Effector memory CD8-positive, alpha-beta T cell (primary cell): ENCODE measurements at regions not wholly inside any gene's neighbourhood (a gene's known extent, or its start where the extent isn't known, plus 50 kb on each side); places are given as distances from the start of the nearest gene placed in this dataset.
"Not testable (repeated sequence)": the region's sequence is repeated elsewhere in the genome, so short reads cannot be mapped to it uniquely, and the experiment has no call there.

ENCODE experiments used
- ATAC-seq: fragments of 150-1000 bp; cut with Tn5 transposase; replicated peaks from 2 replicates; pipeline ENCODE4 v1.10.0; 2021; ENCODE audit warnings: mild to moderate bottlenecking, moderate library complexity
- DNase-seq, 3 experiments: peaks; one replicate each; pipeline ENCODE4 v3.0.0; 2021
- H3K27ac Mint-ChIP-seq, 2 donors: one replicate each; pipeline ENCODE4 v1.8.0; 2022; ENCODE audit warnings: mild to moderate bottlenecking in 2 of 2, mixed read lengths in 2 of 2, moderate library complexity in 2 of 2
- H3K27me3 Mint-ChIP-seq, 2 donors: one replicate each; pipeline ENCODE4 v1.8.0; 2022; ENCODE audit warnings: mixed read lengths in 2 of 2
- H3K36me3 Mint-ChIP-seq: one replicate; pipeline ENCODE4 v1.8.0; 2022; ENCODE audit warnings: mild to moderate bottlenecking, moderate library complexity, mixed read lengths; ENCODE audit not compliant: insufficient read depth
- H3K4me1 Mint-ChIP-seq, 2 donors: one replicate each; pipeline ENCODE4 v1.8.0; 2022; ENCODE audit warnings: low read depth in 2 of 2, mixed read lengths in 2 of 2
- H3K4me3 Mint-ChIP-seq, 2 donors: one replicate each; pipeline ENCODE4 v1.8.0; 2022; ENCODE audit warnings: mild to moderate bottlenecking in 2 of 2, mixed read lengths in 2 of 2, moderate library complexity in 2 of 2
- H3K9me3 Mint-ChIP-seq, 2 donors: one replicate each; pipeline ENCODE4 v1.8.0; 2022; ENCODE audit warnings: mixed read lengths in 2 of 2

- no peaks in the 10 kb centered on the region for H3K4me1 Mint-ChIP-seq
- H3K9me3 Mint-ChIP-seq = peaks cover 36 to 95% of the 10 kb centered on the region in 2 donors
Observed at GRCh38 chr12:34300376-34301250, 278.3 kb downstream of the ALG10 start.

GRCh38 chr12:34301251-34302130 lies 279.2 kb downstream of the ALG10 start:
- H3K27ac Mint-ChIP-seq = no peak overlapping the region
- H3K27me3 Mint-ChIP-seq = no peaks in the 10 kb centered on the region
- peaks cover 41 to 95% of the 10 kb centered on the region in 2 donors for H3K9me3 Mint-ChIP-seq
- H3K4me1 Mint-ChIP-seq = no peaks in the 10 kb centered on the region
- DNase-seq (no peak), ATAC-seq (no peak)
- H3K4me3 Mint-ChIP-seq = no peak overlapping the region
- no peaks in the 10 kb centered on the region for H3K36me3 Mint-ChIP-seq

More at GRCh38 chr12:34300376-34301250, 278.3 kb downstream of the ALG10 start:
- Mint-ChIP-seq H3K36me3 (no peaks in the 10 kb centered on the region), H3K4me3 (no peak overlapping the region), H3K27me3 (peaks cover 0 to 2% of the 10 kb centered on the region in 2 donors), H3K27ac (no peak overlapping the region)
- DNase-seq (no peak), ATAC-seq (no peak)

DNA sequence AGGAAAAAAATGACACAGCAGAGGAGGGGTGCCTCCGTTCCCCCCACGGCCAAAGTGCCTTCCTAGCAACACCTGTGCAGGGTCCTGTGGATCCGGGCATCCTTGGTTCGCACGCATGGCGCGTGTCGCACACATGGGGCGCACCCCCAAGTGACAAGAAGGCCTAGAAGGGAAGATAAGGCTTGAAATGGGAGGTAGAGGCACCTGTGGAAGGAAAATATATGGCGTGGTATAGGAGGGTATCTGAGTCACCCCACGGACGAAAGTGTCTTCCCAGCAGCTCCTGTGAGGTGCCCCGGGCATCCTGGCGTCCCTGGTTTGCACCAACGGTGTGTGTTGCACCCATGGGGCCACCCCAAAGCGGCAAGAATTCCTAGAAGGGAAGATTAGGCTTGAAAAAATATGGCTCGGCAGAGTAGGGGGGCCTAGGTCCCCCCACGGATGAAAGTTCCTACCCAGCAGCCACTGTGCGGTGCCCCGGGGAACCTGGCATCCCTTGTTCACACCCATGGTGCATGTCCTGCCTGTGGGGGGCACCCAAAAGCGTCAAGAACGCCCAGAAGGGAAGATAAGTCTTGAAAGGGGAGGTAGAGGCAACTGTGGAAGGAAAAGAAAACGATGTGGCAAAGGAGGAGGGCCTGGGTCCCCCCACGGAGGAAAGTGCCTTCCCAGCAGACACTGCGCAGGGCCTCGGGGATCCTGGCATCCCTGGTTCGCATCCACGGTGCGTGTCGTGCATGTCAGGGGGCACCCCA lies 280.0 kb downstream of the ALG10 start:
- ATAC-seq = no peak
- no peak for DNase-seq
- Mint-ChIP-seq H3K4me3 (no peak overlapping the region), H3K27ac (no peak overlapping the region), H3K27me3 (no peaks in the 10 kb centered on the region), H3K4me1 (no peaks in the 10 kb centered on the region), H3K36me3 (no peaks in the 10 kb centered on the region), H3K9me3 (peaks cover 42 to 96% of the 10 kb centered on the region in 2 donors)

DNA sequence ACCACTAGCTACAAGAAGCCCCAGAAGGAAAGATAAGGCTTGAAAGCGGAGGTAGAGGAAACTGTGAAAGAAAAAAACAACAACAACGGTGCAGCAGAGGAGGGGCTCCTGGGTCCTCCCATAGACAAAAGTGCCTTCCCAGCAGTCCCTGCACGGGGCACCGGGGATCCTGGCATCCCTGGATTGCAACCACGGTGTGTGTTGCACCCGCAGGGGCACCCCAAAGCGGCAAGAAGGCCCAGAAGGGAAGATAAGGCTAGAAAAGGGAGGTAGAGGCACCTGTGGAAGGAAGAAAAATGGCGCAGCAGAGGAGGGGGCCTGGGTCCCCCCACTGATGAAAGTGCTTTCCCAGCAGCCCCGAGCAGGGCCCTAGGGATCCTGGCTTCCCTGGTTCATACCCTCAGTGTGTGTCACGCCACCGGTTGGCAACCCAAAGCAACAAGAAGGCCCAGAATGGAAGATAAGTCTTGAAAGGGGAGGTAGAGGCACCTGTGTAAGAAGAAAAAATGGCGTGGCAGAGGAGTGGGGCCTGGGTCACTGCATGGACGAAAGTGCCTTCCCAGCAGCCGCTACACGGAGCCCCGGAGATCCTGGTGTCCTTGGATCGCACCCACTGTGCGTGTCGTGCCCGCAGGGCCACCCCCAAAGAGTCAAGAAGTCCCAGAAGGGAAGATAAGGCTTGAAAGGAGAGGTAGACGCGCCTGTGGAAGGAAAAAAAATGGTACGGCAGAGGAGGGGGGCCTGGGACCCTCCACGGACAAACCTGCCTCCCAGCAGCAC lies 281.0 kb downstream of the ALG10 start:
- no peaks in the 10 kb centered on the region for H3K36me3 Mint-ChIP-seq
- peaks cover 42 to 98% of the 10 kb centered on the region in 2 donors for H3K9me3 Mint-ChIP-seq
- no peaks in the 10 kb centered on the region for H3K27me3 Mint-ChIP-seq
- H3K27ac Mint-ChIP-seq = no peak overlapping the region
- H3K4me1 Mint-ChIP-seq = no peaks in the 10 kb centered on the region
- DNase-seq (no peak), ATAC-seq (no peak)
- no peak overlapping the region for H3K4me3 Mint-ChIP-seq

GRCh38 chr12:34304001-34304400 lies 281.7 kb downstream of the ALG10 start:
- Mint-ChIP-seq H3K4me1 (no peaks in the 10 kb centered on the region), H3K27me3 (no peaks in the 10 kb centered on the region), H3K36me3 (no peaks in the 10 kb centered on the region), H3K27ac (no peak overlapping the region), H3K9me3 (peaks cover 40 to 100% of the 10 kb centered on the region in 2 donors), H3K4me3 (no peak overlapping the region)
- ATAC-seq = no peak
- no peak for DNase-seq

GRCh38 chr12:34304546-34304945 lies 282.2 kb downstream of the ALG10 start:
- ATAC-seq = no peak
- Mint-ChIP-seq H3K9me3 (peaks cover 40 to 100% of the 10 kb centered on the region in 2 donors), H3K4me1 (no peaks in the 10 kb centered on the region), H3K27me3 (no peaks in the 10 kb centered on the region), H3K4me3 (no peak overlapping the region), H3K36me3 (no peaks in the 10 kb centered on the region), H3K27ac (no peak overlapping the region)
- no peak for DNase-seq

DNA sequence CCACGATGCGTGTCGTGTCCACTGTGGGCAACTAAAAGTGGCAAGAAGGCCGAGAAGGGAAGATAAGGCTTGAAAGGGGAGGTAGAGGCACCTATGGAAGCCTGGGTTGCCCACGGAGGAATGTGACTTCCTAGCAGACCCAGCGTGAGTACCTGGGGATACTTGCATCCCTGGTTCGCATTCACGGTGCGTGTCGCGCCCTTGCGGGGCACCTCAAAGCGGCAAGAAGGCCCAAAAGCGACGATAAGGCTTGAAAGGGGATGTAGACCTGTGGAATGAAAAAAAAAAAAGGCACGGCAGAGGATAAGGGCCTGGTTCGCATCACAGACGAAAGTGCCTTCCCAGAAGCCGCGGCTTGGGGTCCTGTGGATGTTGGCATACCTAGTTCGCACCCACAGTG lies 282.9 kb downstream of the ALG10 start:
- DNase-seq = no peak
- Mint-ChIP-seq H3K36me3 (no peaks in the 10 kb centered on the region), H3K9me3 (peaks cover 38 to 96% of the 10 kb centered on the region in 2 donors), H3K4me1 (no peaks in the 10 kb centered on the region), H3K27me3 (no peaks in the 10 kb centered on the region), H3K27ac (no peak overlapping the region), H3K4me3 (no peak overlapping the region)
- ATAC-seq = no peak

GRCh38 chr12:34306133-34306830 lies 284.0 kb downstream of the ALG10 start:
- no peak overlapping the region for H3K27ac Mint-ChIP-seq
- H3K36me3 Mint-ChIP-seq = no peaks in the 10 kb centered on the region
- no peaks in the 10 kb centered on the region for H3K4me1 Mint-ChIP-seq
- DNase-seq (no peak), ATAC-seq (no peak)
- H3K4me3 Mint-ChIP-seq = no peak overlapping the region
- H3K9me3 Mint-ChIP-seq = peaks cover 33 to 87% of the 10 kb centered on the region in 2 donors
- H3K27me3 Mint-ChIP-seq = no peaks in the 10 kb centered on the region

DNA sequence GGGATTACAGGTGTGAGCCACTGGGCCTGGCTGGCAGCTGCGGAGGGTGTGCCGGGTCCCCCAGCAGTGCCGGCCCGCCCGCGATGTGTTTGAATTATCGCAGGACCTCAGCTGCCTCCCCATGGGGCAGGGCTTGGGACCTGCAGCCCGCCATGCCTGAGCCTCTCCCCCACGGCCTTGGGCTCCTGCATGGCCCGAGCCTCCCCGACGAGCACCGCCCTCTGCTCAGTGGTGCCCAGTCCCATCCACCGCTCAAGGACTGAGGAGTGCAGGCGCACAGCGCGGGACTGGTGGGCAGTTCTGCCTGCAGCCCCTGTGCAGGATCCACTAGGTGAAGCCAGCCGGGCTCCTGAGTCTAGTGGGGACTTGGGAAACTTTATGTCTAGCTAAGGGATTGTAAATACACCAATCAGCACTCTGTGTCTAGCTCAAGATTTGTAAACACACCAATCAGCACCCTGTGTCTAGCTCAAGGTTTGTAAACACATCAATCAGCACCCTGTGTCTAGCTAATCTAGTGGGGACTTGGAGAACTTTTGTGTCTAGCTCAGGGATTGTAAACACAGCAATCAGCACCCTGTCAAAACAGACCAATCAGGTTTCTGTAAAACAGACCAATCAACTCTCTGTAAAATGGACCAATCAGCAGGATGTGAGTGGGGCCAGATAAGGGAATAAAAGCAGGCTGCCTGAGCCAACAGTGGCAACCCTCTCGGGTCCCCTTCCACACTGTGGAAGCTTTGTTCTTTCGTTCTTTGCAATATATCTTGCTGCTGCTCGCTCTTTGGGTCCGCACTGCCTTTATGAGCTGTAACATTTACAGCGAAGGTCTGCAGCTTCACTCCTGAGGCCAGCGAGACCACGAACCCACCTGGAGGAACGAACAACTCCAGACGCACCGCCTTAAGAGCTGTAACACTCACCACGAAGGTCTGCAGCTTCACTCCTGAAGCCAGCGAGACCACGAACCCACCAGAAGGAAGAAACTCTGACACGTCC lies 287.8 kb downstream of the ALG10 start:
- H3K4me1 Mint-ChIP-seq, H3K36me3 Mint-ChIP-seq, DNase-seq, H3K4me3 Mint-ChIP-seq, H3K27ac Mint-ChIP-seq, ATAC-seq, H3K27me3 Mint-ChIP-seq: not testable (repeated sequence)
- peaks cover 32 to 87% of the 10 kb centered on the region in 2 donors for H3K9me3 Mint-ChIP-seq

GRCh38 chr12:34311337-34311736 lies 289.0 kb downstream of the ALG10 start:
- H3K9me3 Mint-ChIP-seq = peaks cover 32 to 81% of the 10 kb centered on the region in 2 donors
- no peak for ATAC-seq
- no peak for DNase-seq
- H3K36me3 Mint-ChIP-seq = no peaks in the 10 kb centered on the region
- H3K27ac Mint-ChIP-seq = no peak overlapping the region
- no peak overlapping the region for H3K4me3 Mint-ChIP-seq
- peaks cover 0 to 3% of the 10 kb centered on the region in 2 donors for H3K4me1 Mint-ChIP-seq
- no peaks in the 10 kb centered on the region for H3K27me3 Mint-ChIP-seq

DNA sequence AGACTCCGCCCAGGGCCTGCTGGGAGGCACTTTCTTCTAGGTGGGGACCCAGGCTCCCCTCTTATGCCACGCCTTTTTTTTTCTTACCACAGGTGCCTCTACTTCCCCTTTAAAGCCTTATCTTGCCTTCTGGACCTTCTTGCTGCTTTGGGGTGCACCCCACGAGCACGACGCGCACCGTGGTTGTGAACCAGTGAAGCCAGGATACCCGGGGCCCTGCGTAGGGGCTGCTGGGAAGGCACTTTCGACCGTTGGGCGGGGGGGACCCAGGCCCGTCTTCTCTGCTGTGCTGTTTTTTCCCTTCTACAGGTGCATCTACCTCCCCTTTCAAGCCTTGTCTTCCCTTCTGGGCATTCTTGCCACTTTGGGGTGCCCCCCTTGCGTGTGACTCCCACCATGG lies 305.4 kb downstream of the ALG10 start:
- ATAC-seq = no peak
- Mint-ChIP-seq H3K4me1 (peaks cover 0 to 3% of the 10 kb centered on the region in 2 donors), H3K27ac (no peak overlapping the region), H3K36me3 (no peaks in the 10 kb centered on the region), H3K27me3 (peaks cover 0 to 7% of the 10 kb centered on the region in 2 donors), H3K9me3 (peaks cover 46 to 93% of the 10 kb centered on the region in 2 donors), H3K4me3 (no peak overlapping the region)
- DNase-seq = no peak
